Urinary bladder (tissue), 3 donors: ENCODE measurements at regions not wholly inside any gene's neighbourhood (a gene's known extent, or its start where the extent isn't known, plus 50 kb on each side); places are given as distances from the start of the nearest gene placed in this dataset.

Experiments
- DNase-seq: peaks from one replicate; pipeline ENCODE4 v3.0.0-alpha.2; 2015; ENCODE audit errors: extremely low spot score
- H3K27ac ChIP-seq: one replicate; pipeline ENCODE4 v1.5.1; 2013; ENCODE audit warnings: low read depth, mild to moderate bottlenecking, moderate library complexity
- H3K36me3 ChIP-seq: one replicate; pipeline ENCODE4 v1.6.1; 2013; ENCODE audit warnings: mild to moderate bottlenecking, moderate library complexity; ENCODE audit not compliant: insufficient read depth
- H3K4me1 ChIP-seq: one replicate; pipeline ENCODE4 v1.6.1; 2013; ENCODE audit warnings: mild to moderate bottlenecking, moderate library complexity; ENCODE audit not compliant: insufficient read depth
- H3K4me3 ChIP-seq: one replicate; pipeline ENCODE4 v1.5.1; 2013; ENCODE audit warnings: low read depth, low read length
- WGBS: extraction: QIAGEN DNeasy Blood & Tissue Kit; methylation state at CpG from one replicate; pipeline ENCODE4 v1.1.7; 2013; 5-methylcytosine and 5-hydroxymethylcytosine counted together
- donor health status: healthy with polysubstance abuse.
- donor health status: healthy.

GRCh38 chr18:10298346-10298745, 156.1 kb upstream of the APCDD1 start:
- Histone ChIP-seq H3K4me1 (no peaks in the 10 kb centered on the region), H3K4me3 (no peak overlapping the region), H3K36me3 (no peaks in the 10 kb centered on the region), H3K27ac (no peak overlapping the region)
- 92% methylated on average over 8 of the region's 8 CpGs for WGBS
- no peak for DNase-seq

DNA sequence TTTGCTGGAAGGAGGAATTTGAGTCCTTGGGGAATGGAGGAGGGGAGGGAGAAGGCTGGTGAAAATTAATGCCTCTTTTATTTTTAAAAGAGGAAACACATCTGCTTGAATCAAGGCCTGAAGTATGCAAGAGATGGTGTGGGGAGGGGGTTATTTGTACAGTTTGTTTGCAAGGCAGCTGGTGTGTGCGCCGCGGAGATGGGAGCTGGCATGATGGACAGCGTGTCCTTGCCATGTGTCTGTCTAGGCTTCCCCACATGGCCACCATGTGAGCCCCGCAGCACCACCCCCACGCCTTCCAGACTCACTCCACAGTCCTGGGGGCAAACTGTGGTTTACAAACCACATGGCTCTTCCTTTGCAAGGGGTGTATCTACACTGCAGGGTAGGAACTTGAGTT, 154.8 kb upstream of the APCDD1 start:
- no peaks in the 10 kb centered on the region for H3K4me1 ChIP-seq
- no peak overlapping the region for H3K4me3 ChIP-seq
- H3K36me3 ChIP-seq: no peaks in the 10 kb centered on the region
- WGBS: 73% methylated on average over 6 of the region's 6 CpGs
- no peak for DNase-seq
- no peak overlapping the region for H3K27ac ChIP-seq

GRCh38 chr18:10300739-10301138, 153.7 kb upstream of the APCDD1 start:
- Histone ChIP-seq H3K36me3 (no peaks in the 10 kb centered on the region), H3K4me3 (no peak overlapping the region), H3K4me1 (no peaks in the 10 kb centered on the region), H3K27ac (no peak overlapping the region)
- no peak for DNase-seq
- WGBS: 92% methylated on average over 7 of the region's 7 CpGs

DNA sequence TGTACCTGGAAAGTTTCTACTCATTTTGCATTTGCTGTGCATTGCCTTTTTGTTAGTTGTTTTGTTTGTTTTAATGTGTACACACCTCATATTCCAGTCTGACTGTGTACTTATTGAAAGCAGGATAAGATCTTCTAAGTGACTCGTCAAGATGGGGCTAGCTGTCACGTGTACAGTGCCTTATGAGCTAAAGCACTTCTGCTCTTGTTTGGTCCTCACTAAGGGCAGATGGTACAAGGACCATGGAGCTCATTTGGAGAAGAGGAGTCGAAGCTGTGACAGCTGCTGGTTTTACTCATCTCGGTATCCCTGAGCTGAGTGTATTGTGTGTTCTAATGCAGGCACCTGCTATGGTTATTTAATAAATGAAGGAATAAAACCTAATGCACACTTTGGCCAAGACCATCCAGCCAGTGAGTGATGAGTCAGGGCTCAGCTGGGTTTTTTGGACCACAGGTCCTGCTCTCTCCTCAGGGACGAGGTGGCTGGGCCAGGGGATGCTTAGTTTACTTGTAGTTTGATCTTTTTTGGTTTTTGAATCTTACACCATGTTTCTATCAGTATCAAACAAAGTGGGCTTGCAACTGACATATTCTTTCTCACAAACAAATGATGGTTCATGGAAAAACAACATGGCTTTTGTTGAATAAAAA, 152.5 kb upstream of the APCDD1 start:
- 78% methylated on average over 5 of the region's 5 CpGs for WGBS
- no peak for DNase-seq
- H3K36me3 ChIP-seq: no peaks in the 10 kb centered on the region
- no peak overlapping the region for H3K27ac ChIP-seq
- no peaks in the 10 kb centered on the region for H3K4me1 ChIP-seq
- H3K4me3 ChIP-seq: no peak overlapping the region

- Histone ChIP-seq H3K36me3 (no peaks in the 10 kb centered on the region), H3K27ac (no peak overlapping the region), H3K4me1 (no peaks in the 10 kb centered on the region), H3K4me3 (no peak overlapping the region)
- 95% methylated on average over 2 of the region's 2 CpGs for WGBS
- no peak for DNase-seq
These were observed 151.3 kb upstream of the APCDD1 start for GRCh38 chr18:10303171-10303570.

DNA sequence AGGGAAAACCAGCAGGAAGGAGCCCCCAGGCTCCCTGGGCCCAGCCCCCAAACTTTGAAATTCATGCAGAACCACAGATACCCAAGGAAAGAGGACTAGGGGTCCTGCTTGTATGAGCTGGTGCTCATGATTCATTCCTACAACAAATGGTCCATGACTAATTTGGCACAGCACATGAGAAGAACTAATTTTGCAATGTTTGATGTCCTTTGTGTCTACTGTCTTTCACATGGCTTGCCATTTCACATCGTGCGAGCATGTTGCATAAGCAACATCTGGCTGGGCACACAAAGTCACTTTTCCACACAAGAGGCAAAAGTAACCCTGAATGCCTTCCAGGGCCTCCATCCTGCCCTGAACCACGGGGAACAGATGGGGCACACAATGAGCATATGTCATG, 149.6 kb upstream of the APCDD1 start:
- Histone ChIP-seq H3K36me3 (no peaks in the 10 kb centered on the region), H3K4me3 (no peak overlapping the region), H3K4me1 (no peaks in the 10 kb centered on the region), H3K27ac (no peak overlapping the region)
- DNase-seq: no peak
- WGBS: 71% methylated on average over 3 of the region's 3 CpGs

DNA sequence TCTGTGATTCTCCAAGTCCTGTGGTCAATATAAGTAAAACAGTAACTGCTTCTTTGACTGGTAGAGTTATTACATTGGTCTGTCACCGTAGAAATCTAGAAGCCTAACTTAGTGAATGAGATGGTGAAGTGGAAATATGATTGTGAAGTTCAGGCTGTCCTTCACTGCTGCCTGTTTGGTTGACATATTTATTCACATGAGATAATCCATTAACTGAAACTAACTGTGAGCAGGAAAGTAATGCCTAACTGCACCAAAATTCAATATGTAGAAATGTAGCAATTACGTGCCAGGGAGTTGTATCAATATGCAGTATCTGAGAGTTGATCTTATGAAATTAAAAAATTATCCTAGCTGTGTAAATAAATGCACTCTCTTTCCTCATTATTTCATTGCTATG, 147.7 kb upstream of the APCDD1 start:
- Histone ChIP-seq H3K4me1 (no peaks in the 10 kb centered on the region), H3K27ac (no peak overlapping the region), H3K36me3 (no peaks in the 10 kb centered on the region), H3K4me3 (no peak overlapping the region)
- WGBS: 97% methylated on average over 2 of the region's 2 CpGs
- DNase-seq: no peak

GRCh38 chr18:10308154-10308553, 146.3 kb upstream of the APCDD1 start:
- no peak overlapping the region for H3K4me3 ChIP-seq
- H3K27ac ChIP-seq: no peak overlapping the region
- H3K36me3 ChIP-seq: no peaks in the 10 kb centered on the region
- 74% methylated on average over 2 of the region's 2 CpGs for WGBS
- H3K4me1 ChIP-seq: no peaks in the 10 kb centered on the region
- DNase-seq: no peak

DNA sequence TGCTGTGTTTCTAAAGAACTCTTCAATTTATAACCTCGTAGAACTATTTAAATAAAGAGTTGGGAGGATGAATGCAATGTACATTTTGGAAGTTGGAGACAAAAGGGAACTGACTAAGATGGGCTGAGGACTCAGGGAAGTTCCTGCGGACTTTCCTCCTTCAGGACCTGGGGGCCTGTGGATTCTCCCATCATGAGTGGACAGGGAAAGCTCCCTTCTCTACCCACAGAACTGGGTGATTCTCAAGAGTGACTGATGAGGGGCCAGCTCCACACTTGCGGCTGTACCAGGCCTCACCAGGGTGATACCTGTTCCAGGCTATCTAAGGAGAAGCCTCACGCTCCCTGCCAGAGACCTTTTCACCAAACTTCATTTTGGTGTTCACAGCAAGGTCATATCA, 143.8 kb upstream of the APCDD1 start:
- DNase-seq: no peak
- Histone ChIP-seq H3K36me3 (no peaks in the 10 kb centered on the region), H3K4me1 (no peaks in the 10 kb centered on the region), H3K4me3 (no peak overlapping the region), H3K27ac (no peak overlapping the region)
- 95% methylated on average over 4 of the region's 4 CpGs for WGBS

DNA sequence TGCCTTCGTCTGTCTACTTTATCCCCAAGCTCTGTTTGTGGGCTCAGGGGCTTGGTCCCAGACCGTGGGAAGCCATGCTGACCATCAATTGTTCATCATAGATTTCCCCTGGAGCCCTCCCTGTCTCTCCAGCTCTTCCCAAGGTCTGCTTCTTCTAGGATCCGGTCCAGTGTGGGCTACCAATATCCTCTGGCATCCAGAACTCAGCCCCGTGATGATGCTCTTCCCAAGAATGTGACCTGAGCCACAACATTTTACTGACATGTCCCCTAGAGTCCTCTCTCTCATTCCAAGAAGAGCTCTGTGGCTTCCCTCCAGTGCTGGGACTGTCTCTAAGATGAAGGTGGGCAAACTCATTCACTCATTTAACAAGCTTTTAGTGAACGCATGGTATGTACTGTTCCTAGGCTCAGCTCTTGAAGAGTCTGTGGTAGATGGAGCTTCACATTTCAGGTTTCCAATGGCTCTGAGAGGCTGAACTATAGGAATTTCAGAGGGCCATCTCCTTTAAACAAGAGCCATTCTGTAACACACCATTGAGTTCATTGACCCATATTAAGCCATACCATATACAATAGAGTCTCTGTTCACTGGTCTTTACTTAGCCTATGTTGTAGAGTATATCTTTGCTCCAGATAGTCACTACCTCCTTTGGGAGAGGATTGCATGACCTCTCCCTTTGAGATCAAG, 142.0 kb upstream of the APCDD1 start:
- WGBS: 85% methylated on average over 5 of the region's 5 CpGs
- no peak overlapping the region for H3K4me3 ChIP-seq

DNA sequence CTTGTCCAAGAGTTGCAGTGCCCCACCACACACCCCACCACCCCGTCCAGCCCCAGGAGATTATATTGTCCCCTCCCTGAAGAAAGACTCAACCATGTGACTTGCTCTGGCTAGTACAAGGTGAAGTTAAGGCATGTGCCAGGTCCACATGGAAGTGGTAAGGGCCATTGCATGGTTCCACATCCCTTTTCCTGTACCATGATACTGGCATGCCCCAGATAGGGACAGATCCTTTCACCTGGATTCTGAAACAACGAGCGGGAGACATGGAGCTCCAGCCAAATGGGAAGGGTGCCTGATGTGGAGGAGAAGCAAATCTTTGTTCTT, 141.5 kb upstream of the APCDD1 start:
- H3K4me1 ChIP-seq: no peaks in the 10 kb centered on the region
- H3K4me3 ChIP-seq: no peak overlapping the region
- no peak overlapping the region for H3K27ac ChIP-seq
- 93% methylated on average over 3 of the region's 3 CpGs for WGBS
- no peaks in the 10 kb centered on the region for H3K36me3 ChIP-seq
- DNase-seq: no peak

More for the DNA sequence above, 142.0 kb upstream of the APCDD1 start:
- Histone ChIP-seq H3K36me3 (no peaks in the 10 kb centered on the region), H3K27ac (no peak overlapping the region), H3K4me1 (no peaks in the 10 kb centered on the region)
- no peak for DNase-seq

DNA sequence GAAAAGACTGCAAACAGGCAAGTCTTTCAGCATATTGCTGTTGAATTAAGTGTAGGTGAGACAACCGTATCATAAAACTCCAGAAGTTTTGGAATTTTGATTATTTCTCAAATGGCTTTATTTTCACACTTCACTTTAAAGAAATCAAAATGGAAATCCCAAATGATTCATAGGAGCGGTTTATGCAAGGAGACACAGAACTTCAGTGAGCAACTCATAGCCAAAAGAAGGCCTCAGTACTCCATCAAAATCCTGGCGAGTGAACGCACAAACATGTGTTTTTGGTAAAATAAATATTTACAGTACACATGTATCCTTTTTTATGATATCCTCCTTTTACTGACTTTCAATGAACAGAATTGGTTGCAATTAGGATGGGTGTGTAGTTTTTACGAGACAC, 140.4 kb upstream of the APCDD1 start:
- 76% methylated on average over 5 of the region's 5 CpGs for WGBS
- DNase-seq: no peak
- H3K27ac ChIP-seq: no peak overlapping the region
- H3K4me1 ChIP-seq: no peaks in the 10 kb centered on the region
- H3K4me3 ChIP-seq: no peak overlapping the region
- no peaks in the 10 kb centered on the region for H3K36me3 ChIP-seq

- H3K36me3 ChIP-seq: no peaks in the 10 kb centered on the region
- no peaks in the 10 kb centered on the region for H3K4me1 ChIP-seq
- no peak for DNase-seq
- 83% methylated on average over 1 of the region's 1 CpG for WGBS
- H3K4me3 ChIP-seq: no peak overlapping the region
- H3K27ac ChIP-seq: no peak overlapping the region
These were observed 138.9 kb upstream of the APCDD1 start for GRCh38 chr18:10315522-10315921.

GRCh38 chr18:10316778-10317177, 137.7 kb upstream of the APCDD1 start:
- Histone ChIP-seq H3K27ac (no peak overlapping the region), H3K4me3 (no peak overlapping the region), H3K36me3 (no peaks in the 10 kb centered on the region), H3K4me1 (no peaks in the 10 kb centered on the region)
- no peak for DNase-seq
- 88% methylated on average over 7 of the region's 7 CpGs for WGBS
